Urothelium cell line (cell line): ENCODE measurements at regions not wholly inside any gene's neighbourhood (a gene's known extent, or its start where the extent isn't known, plus 50 kb on each side); places are given as distances from the start of the nearest gene placed in this dataset.

Source experiments
- DNase-seq: peaks from one replicate; pipeline ENCODE4 v3.0.0; 2011; ENCODE audit warnings: low spot score, mixed read lengths
- FAIRE-seq: peaks from 2 replicates; lab custom pipeline; 2011; peaks lifted over from hg19 to GRCh38; lab: Jason Lieb, UNC

- DNase-seq (no peak), FAIRE-seq (no peak)
Observed at GRCh38 chr12:16415155-16415554, 67.7 kb downstream of the MGST1 start.

- DNase-seq (no peak), FAIRE-seq (no peak)
Observed at GRCh38 chr12:16417058-16417457, 69.6 kb downstream of the MGST1 start.

DNA sequence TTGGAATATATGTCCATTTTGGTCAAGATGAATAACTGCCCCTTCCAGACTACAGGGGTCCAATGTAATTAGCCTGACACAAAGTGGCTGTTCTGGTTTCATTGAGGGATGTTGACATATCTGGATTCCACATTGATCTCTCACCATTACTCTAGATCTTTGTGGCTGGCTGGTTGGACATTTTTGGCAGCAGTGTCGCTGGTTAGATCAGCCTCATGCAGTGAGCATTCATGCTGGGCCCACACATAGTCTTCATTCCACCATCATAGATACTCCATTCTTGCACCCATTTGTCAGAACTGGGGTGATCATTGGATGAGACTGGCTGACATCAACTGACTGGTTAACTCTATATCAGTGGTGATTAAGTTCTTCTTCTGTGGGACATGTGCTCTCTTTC, 74.4 kb downstream of the MGST1 start:
- no peak for FAIRE-seq
- no peak for DNase-seq

GRCh38 chr12:16424531-16424930, 77.1 kb downstream of the MGST1 start:
- DNase-seq (no peak), FAIRE-seq (no peak)

DNA sequence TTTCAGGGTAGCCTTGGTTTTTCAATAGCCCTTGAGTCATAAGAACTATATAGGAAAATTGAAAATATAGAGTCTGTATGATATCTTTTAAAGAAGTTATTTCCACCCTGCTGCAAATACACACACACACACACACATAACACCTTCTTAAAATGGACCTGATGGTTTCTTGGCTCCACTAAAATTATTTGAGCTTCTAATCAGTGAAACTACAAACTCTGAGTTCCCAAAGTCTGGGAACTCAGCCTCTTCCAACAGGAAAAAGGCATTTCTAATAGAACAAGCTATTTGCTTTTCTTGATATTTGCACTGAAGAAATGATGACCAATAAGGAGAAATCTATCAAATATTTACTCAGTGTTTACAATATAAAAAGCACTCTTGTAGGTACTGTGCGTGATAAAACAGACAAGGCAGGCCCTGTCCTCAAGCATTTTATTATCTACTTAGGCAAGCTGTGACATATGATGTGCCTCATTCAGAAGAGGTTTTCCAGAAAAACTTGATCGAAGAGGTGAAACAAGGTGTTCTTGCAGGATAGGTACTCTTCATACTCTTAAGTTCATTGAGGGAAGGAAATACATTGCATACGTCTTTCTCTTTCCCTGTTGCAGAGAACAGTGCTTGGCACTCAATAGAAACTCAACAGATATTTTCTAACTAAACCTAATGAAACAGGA, 88.6 kb downstream of the MGST1 start:
- no peak for DNase-seq

GRCh38 chr12:16437281-16437816, 89.9 kb downstream of the MGST1 start:
- no peak for DNase-seq
- no peak for FAIRE-seq

More for the DNA sequence above, 88.6 kb downstream of the MGST1 start:
- no peak for FAIRE-seq

DNA sequence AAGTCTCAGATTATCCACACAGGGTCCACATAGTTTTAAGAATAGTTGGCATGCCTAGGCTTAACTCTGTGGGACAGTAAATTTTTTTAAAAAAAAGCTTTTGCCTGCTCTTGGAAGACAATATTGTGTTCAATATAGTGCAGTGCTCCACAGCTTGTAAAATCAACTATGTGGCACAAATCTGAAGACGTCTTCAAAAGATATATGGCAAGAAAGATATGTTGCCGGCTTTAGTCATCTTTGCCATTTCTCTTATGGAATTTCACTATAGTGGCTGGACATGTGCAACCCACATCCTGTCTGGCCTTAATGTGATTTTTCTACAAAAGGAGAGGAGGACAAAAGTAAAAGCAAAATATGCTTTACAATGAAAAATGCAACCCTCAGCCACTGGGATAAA, 90.5 kb downstream of the MGST1 start:
- no peak for FAIRE-seq

GRCh38 chr12:16449459-16449858, 102.0 kb downstream of the MGST1 start:
- FAIRE-seq (no peak), DNase-seq (no peak)

More for the DNA sequence above, 90.5 kb downstream of the MGST1 start:
- no peak for DNase-seq

DNA sequence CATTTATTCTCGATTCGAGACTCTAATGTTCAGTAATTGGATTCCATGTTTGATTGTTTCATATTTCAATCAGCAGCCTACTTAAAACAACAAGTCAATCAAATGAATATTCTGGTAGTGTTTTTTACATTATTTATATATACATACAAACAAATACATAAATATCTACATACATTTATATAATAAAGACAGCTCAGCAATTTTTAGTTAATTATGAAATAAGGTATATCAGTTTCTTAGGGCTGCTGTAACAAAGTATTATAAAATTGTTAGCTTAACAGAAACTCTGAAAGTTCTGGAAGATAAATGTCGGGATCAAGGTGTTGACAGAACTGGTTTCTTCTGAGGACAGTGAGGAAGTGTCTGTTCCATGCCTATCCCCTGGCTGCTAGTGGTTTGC, 105.9 kb downstream of the MGST1 start:
- FAIRE-seq (no peak), DNase-seq (no peak)

- FAIRE-seq: peak; percentile 40
- DNase-seq: no peak
Observed at GRCh38 chr12:16454481-16454880, 107.0 kb downstream of the MGST1 start.

DNA sequence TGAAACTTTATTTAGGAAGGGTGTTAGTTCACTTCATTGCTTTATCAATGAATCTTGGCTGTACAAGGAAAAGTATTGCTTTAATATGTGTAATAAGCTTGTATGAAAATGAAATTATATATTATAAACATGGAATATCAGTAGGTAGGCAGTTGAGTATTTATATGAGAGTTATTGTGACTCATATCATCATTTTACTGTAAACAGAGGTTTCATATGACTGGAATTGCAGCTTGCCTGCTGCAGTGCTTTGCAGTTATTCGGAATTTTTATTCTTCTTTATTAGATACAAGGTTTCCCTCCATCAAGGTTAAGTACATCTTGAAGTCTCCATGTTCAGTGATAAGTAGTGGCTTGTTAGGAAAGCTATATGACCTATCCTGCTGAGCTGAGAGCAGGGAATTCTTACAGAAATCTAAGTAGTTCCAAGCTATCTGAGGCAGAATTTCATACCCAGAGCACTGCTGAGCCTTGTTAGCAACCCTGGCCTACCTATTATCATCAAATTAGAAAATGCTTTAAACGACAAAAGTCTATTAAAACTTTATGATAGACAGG, 111.2 kb downstream of the MGST1 start:
- no peak for DNase-seq
- no peak for FAIRE-seq

DNA sequence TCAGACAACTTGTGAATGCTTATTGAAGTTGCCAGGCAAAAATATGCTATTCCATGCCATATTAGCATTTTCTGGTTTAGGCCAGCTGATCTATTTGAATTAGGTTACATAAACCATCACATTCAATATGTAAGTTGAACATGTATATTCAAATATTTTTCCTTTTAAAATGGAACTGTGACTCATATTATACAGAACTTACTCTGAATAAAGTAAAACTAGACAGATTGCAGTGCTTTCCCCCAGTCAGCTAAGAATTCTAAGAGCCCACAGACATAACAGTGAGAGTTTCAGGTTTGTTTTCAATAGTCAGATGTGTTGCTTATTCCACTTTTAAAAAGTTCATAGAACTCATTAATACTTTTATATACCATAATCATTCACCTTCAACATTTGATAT, 119.8 kb downstream of the MGST1 start:
- FAIRE-seq (no peak), DNase-seq (no peak)

DNA sequence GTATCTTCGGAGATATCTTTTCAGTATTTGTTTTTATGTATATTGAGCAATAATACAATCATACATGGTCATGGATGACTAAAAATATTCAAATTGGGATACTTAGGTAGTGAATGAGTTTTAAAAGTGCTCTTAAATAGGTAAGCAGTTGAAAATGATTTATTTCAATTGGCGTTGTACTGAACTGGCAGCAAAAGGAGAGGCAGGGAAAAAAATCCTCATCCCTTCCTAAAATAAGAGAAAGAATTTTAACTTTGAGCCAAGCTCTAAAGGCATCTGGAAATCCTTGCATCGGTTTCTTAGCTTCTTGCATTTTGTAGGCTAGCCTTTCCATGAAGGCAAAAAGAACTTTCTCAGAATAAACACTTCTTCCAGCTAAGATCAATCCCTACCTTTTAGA, 125.2 kb downstream of the MGST1 start:
- FAIRE-seq (no peak), DNase-seq (no peak)

DNA sequence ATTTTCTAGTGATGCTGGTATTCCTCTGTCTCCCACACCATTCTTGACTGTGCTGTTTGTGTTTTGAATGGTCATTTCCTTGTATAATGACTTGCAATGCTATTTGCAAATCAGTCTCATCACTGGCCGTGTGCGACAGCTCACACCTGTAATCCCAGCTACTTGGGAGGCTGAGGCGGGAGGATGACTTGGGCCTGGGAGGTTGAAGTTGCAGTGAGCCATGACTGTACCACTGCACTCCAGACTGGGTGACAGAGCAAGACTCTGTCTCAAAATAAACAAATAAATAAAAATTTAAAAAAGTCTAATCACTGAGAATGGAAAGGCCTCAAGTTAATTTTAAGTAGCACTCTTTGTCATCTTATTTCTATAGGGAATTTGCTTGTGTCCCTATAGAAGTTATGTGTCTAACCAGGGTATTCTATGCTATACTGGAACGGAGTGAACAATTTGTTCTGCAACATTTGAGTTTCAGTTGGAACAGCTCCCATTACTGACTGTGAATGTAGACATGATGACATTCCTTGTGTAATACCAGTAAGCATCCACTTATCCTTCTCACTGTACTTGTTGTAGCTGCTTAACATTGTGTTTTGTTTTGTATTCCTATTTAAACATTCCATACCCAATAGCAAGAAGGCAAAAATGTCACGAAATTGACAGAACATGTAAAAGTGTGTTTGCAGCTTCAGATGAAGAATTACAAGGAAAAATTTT, 126.3 kb downstream of the MGST1 start:
- no peak for DNase-seq
- peak; percentile 37 for FAIRE-seq

DNA sequence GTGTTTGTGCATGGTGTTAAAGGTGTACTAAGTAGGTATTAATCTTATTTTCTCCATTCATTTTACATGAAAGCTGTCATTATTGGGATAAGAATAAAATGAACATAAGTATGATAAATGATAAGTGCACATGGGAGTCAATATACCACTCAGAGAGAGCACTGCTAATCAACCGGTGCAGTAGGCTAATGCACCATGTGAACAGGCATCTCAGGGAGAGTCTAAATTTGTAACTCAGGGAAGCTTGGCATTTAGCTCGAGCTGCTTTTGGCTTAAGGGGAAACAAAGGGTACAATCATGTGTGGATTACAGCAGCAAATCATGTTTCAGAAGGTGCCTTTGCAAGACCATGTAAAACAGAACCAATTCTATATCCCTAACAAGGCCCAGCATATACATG, 127.4 kb downstream of the MGST1 start:
- DNase-seq (no peak), FAIRE-seq (no peak)

DNA sequence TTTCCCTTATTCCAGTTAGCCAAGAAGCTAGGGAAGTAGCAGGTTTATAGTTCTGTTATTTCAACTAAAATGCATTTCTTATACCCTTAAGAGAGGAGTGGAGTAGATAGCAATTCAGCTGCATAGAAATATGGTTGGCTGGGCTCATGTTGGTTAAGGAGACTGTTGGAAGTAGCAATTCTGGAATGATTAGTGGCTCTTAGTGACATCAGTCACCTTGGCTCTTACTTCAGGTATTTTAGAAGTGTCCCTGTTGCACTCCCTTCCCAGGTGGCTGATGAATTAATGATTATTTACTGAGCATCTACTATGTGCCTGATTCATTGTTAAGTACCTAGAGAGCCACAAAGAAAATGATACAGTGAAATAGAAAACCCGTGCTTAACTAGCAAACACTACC, 128.1 kb downstream of the MGST1 start:
- FAIRE-seq: no peak
- DNase-seq: no peak

GRCh38 chr12:16482726-16483125, 123.2 kb downstream of the LMO3 start:
- no peak for FAIRE-seq
- no peak for DNase-seq

- FAIRE-seq (no peak), DNase-seq (no peak)
Observed at GRCh38 chr12:16492240-16492639, 113.7 kb downstream of the LMO3 start.

GRCh38 chr12:16492820-16493797, 112.9 kb downstream of the LMO3 start:
- FAIRE-seq: no peak
- DNase-seq: no peak

GRCh38 chr12:16495196-16495595, 110.8 kb downstream of the LMO3 start:
- no peak for DNase-seq
- no peak for FAIRE-seq
